Mammary epithelial cell (primary cell): ENCODE measurements at regions not wholly inside any gene's neighbourhood (a gene's known extent, or its start where the extent isn't known, plus 50 kb on each side); places are given as distances from the start of the nearest gene placed in this dataset.

Experiments used
- CTCF ChIP-seq, 2 donors: IDR thresholded peaks in 1 of 2; conservative IDR thresholded peaks in 1 of 2; 2 replicates each; pipeline ENCODE4 v1.5.1; 2011 to 2012; ENCODE audit warnings: inconsistent platforms in 2 of 2, low read length in 2 of 2, mild to moderate bottlenecking in 2 of 2, control low read depth in 1 of 2, low read depth in 1 of 2; ENCODE audit not compliant: insufficient read depth in 1 of 2; ENCODE audit errors: extremely low read depth in 1 of 2
- EZH2 ChIP-seq: IDR thresholded peaks from 2 replicates; pipeline ENCODE4 v1.6.1; 2012; ENCODE audit warnings: low read length, inconsistent platforms, borderline replicate concordance

GRCh38 chr16:64253525-64253924, 868.3 kb downstream of the CDH11 start:
- TF ChIP-seq CTCF (conservative IDR thresholded peaks at IDR 0.05 in 1 of 2, IDR thresholded peaks at IDR 0.05 in 1 of 2; ENCODE audit: extremely low read depth in 1 of 2, insufficient read depth in 1 of 2, low read depth in 1 of 2, low read length in 2 of 2): no peak
- TF ChIP-seq EZH2: no peak
